ENCODE measurements at regions not wholly inside any gene's neighbourhood (a gene's known extent, or its start where the extent isn't known, plus 50 kb on each side); places are given as distances from the start of the nearest gene placed in this dataset.
A peak's percentile ranks its signal among the peaks of the same experiment; 100 is the strongest.

- intact Hi-C loops (cut with DNase I): no loop called here
- DNase-seq: no peak
Observed at GRCh38 chr14:65794674-65795279, 382.2 kb downstream of the FUT8 start.

- intact Hi-C loops (cut with DNase I): no loop called here
- no peak for DNase-seq
Observed at GRCh38 chr14:65798216-65798615, 385.7 kb downstream of the FUT8 start.

GRCh38 chr14:65800694-65801093 is 388.2 kb downstream of the FUT8 start:
- intact Hi-C loops (cut with DNase I): no loop called here
- no peak for DNase-seq

- DNase-seq: no peak
- intact Hi-C loops (cut with DNase I): no loop called here
Observed at GRCh38 chr14:65802196-65802595, 389.7 kb downstream of the FUT8 start.

- no peak for DNase-seq
- intact Hi-C loops (cut with DNase I): no loop called here
Observed at GRCh38 chr14:65803885-65804284, 391.4 kb downstream of the FUT8 start.

- intact Hi-C loops (cut with DNase I): no loop called here
- DNase-seq: no peak
Observed at GRCh38 chr14:65804439-65805112, 392.0 kb downstream of the FUT8 start.

GRCh38 chr14:65805113-65805473 is 392.6 kb downstream of the FUT8 start:
- no peak for DNase-seq
- intact Hi-C loops (cut with DNase I): no loop called here

- intact Hi-C loops (cut with DNase I): no loop called here
Observed at GRCh38 chr14:65808390-65808789, 395.9 kb downstream of the FUT8 start.

GRCh38 chr14:65810322-65810721 is 397.8 kb downstream of the FUT8 start:
- intact Hi-C loops (cut with DNase I): no loop called here
- no peak for DNase-seq

More at GRCh38 chr14:65808390-65808789, 395.9 kb downstream of the FUT8 start:
- DNase-seq: no peak

- intact Hi-C loops (cut with DNase I): no loop called here
- DNase-seq: no peak
Observed at GRCh38 chr14:65813760-65814384, 401.3 kb downstream of the FUT8 start.

GRCh38 chr14:65815127-65815526 is 402.6 kb downstream of the FUT8 start:
- no peak for DNase-seq
- intact Hi-C loops (cut with DNase I): no loop called here

GRCh38 chr14:65817011-65817410 is 404.5 kb downstream of the FUT8 start:
- intact Hi-C loops (cut with DNase I): no loop called here
- DNase-seq: no peak

- DNase-seq: no peak
- intact Hi-C loops (cut with DNase I): no loop called here
Observed at GRCh38 chr14:65819569-65819968, 407.0 kb downstream of the FUT8 start.

- intact Hi-C loops (cut with DNase I): loop anchor here (10.0 kb wide), 1 partner anchor 406 kb away; the partner anchor contains the start of gene FUT8
Observed at GRCh38 chr14:65821224-65821753, 408.8 kb downstream of the FUT8 start.

GRCh38 chr14:65824285-65824977 is 411.9 kb downstream of the FUT8 start:
- intact Hi-C loops (cut with DNase I): loop anchor here (10.0 kb wide), 1 partner anchor 410 kb away; the partner anchor contains the start of gene FUT8
- DNase-seq: peak in 41 of 42 donors; percentile 12 to 87 (median 65)

More at GRCh38 chr14:65821224-65821753, 408.8 kb downstream of the FUT8 start:
- DNase-seq: no peak

- intact Hi-C loops (cut with DNase I): loop anchor here (10.0 kb wide), 1 partner anchor 410 kb away; the partner anchor contains the start of gene FUT8
- no peak for DNase-seq
Observed at GRCh38 chr14:65824978-65825299, 412.4 kb downstream of the FUT8 start.

- no peak for DNase-seq
- intact Hi-C loops (cut with DNase I): loop anchor here (10.0 kb wide), 1 partner anchor 412 kb away; the partner anchor contains the start of gene FUT8
Observed at GRCh38 chr14:65826946-65827345, 414.4 kb downstream of the FUT8 start.

GRCh38 chr14:65827520-65827919 is 415.0 kb downstream of the FUT8 start:
- no peak for DNase-seq
- intact Hi-C loops (cut with DNase I): loop anchor here (10.0 kb wide), 1 partner anchor 413 kb away; the partner anchor contains the start of gene FUT8

GRCh38 chr14:65828396-65828795 is 415.9 kb downstream of the FUT8 start:
- DNase-seq: no peak
- intact Hi-C loops (cut with DNase I): loop anchor here (10.0 kb wide), 1 partner anchor 414 kb away; the partner anchor contains the start of gene FUT8

Data from head of caudate nucleus (tissue), 42 donors.